HEK293T (cell line): ENCODE measurements at regions not wholly inside any gene's neighbourhood (a gene's known extent, or its start where the extent isn't known, plus 50 kb on each side); places are given as distances from the start of the nearest gene placed in this dataset.

ENCODE experiments used
- CTCF ChIA-PET: fragments of 350-600 bp; formaldehyde crosslinking; extraction: SDS; loops from one replicate; lab custom pipeline; 2021; ENCODE audit warnings: antibody characterized with exemption, inconsistent platforms; lab: Yijun Ruan, JAX
- POLR2A ChIA-PET: fragments of 350-600 bp; formaldehyde crosslinking; extraction: SDS; loops from one replicate; lab custom pipeline; 2020; ENCODE audit warnings: antibody characterized with exemption, inconsistent platforms; lab: Yijun Ruan, JAX
- DNase-seq: peaks from one replicate; pipeline ENCODE4 v3.0.0; 2012; ENCODE audit warnings: mixed read lengths; ENCODE audit errors: extremely low spot score
- ARNT ChIP-seq: fragments of 450-650 bp; IDR thresholded peaks from 2 replicates; pipeline ENCODE4 v1.6.1; 2017; ENCODE audit warnings: mild to moderate bottlenecking
- BHLHE40 ChIP-seq: fragments of 450-650 bp; IDR thresholded peaks from 2 replicates; pipeline ENCODE4 v1.6.1; 2016; ENCODE audit warnings: mild to moderate bottlenecking, moderate library complexity, borderline replicate concordance
- CTBP1 ChIP-seq: fragments of 450-650 bp; IDR thresholded peaks from 2 replicates; pipeline ENCODE4 v1.6.1; 2016; ENCODE audit warnings: borderline replicate concordance
- ELF4 ChIP-seq: fragments of 450-650 bp; IDR thresholded peaks from 2 replicates; pipeline ENCODE4 v1.6.1; 2017; ENCODE audit warnings: antibody characterized with exemption
- FOXA1 ChIP-seq: fragments of 450-650 bp; IDR thresholded peaks from 2 replicates; pipeline ENCODE4 v1.6.1; 2016; ENCODE audit warnings: mild to moderate bottlenecking
- FOXK2 ChIP-seq: fragments of 450-650 bp; IDR thresholded peaks from 2 replicates; pipeline ENCODE4 v1.6.1; 2016; ENCODE audit warnings: mild to moderate bottlenecking
- FOXM1 ChIP-seq: fragments of 450-650 bp; IDR thresholded peaks from 2 replicates; pipeline ENCODE4 v1.6.1; 2017; ENCODE audit warnings: mild to moderate bottlenecking, borderline replicate concordance
- HDGF ChIP-seq: fragments of 450-650 bp; IDR thresholded peaks from 2 replicates; pipeline ENCODE4 v1.6.1; 2017; ENCODE audit warnings: antibody characterized with exemption, borderline replicate concordance
- L3MBTL2 ChIP-seq: fragments of 450-650 bp; conservative IDR thresholded peaks from 2 replicates; pipeline ENCODE4 v1.6.1; 2016; ENCODE audit warnings: mild to moderate bottlenecking
- LEF1 ChIP-seq: fragments of 450-650 bp; IDR thresholded peaks from 2 replicates; pipeline ENCODE4 v1.6.1; 2017; ENCODE audit warnings: mild to moderate bottlenecking, borderline replicate concordance
- NFRKB ChIP-seq: fragments of 450-650 bp; IDR thresholded peaks from 2 replicates; pipeline ENCODE4 v1.6.1; 2016; ENCODE audit warnings: mild to moderate bottlenecking, moderate library complexity
- PKNOX1 ChIP-seq: fragments of 450-650 bp; IDR thresholded peaks from 2 replicates; pipeline ENCODE4 v1.6.1; 2016
- SP1 ChIP-seq: fragments of 450-650 bp; IDR thresholded peaks from 2 replicates; pipeline ENCODE4 v1.6.1; 2017
- SUZ12 ChIP-seq: fragments of 450-650 bp; IDR thresholded peaks from 2 replicates; pipeline ENCODE4 v1.6.1; 2016; ENCODE audit warnings: mild to moderate bottlenecking
- TARDBP ChIP-seq: fragments of 450-650 bp; IDR thresholded peaks from 2 replicates; pipeline ENCODE4 v1.6.1; 2016
- ZNF384 ChIP-seq: fragments of 450-650 bp; IDR thresholded peaks from 2 replicates; pipeline ENCODE4 v1.6.1; 2016

- ChIA-PET POLR2A (no interaction called here), CTCF (no interaction called here)
- no peak for DNase-seq
- TF ChIP-seq L3MBTL2: no peak
- no peak for TF ChIP-seq LEF1
- no peak for TF ChIP-seq FOXA1
- TF ChIP-seq SP1: no peak
Observed at GRCh38 chr13:106302843-106303242, 232.6 kb downstream of the EFNB2 start.

- ChIA-PET POLR2A (no interaction called here), CTCF (no interaction called here)
- no peak for DNase-seq
- TF ChIP-seq SUZ12 (no peak), TARDBP (no peak), FOXA1 (no peak), BHLHE40 (no peak), FOXK2 (no peak), FOXM1 (no peak), ARNT (no peak), L3MBTL2 (no peak)
Observed at GRCh38 chr13:106302011-106302410, 233.5 kb downstream of the EFNB2 start.

GRCh38 chr13:106299621-106300020, 235.8 kb downstream of the EFNB2 start:
- CTCF ChIA-PET: no interaction called here
- POLR2A ChIA-PET: no interaction called here
- DNase-seq: no peak
- no peak for TF ChIP-seq CTBP1
- TF ChIP-seq BHLHE40: no peak
- TF ChIP-seq SUZ12: no peak
- no peak for TF ChIP-seq ZNF384
- no peak for TF ChIP-seq TARDBP
- no peak for TF ChIP-seq ELF4
- TF ChIP-seq PKNOX1: no peak
- TF ChIP-seq L3MBTL2: no peak
- TF ChIP-seq LEF1: no peak
- no peak for TF ChIP-seq SP1
- no peak for TF ChIP-seq HDGF
- no peak for TF ChIP-seq FOXA1
- no peak for TF ChIP-seq NFRKB
- TF ChIP-seq FOXK2: no peak

- CTCF ChIA-PET: no interaction called here
- no peak for DNase-seq
- TF ChIP-seq SP1: no peak
- TF ChIP-seq CTBP1: no peak
- POLR2A ChIA-PET: no interaction called here
Observed at GRCh38 chr13:106297283-106297682, 238.2 kb downstream of the EFNB2 start.

GRCh38 chr13:106296723-106297122, 238.7 kb downstream of the EFNB2 start:
- TF ChIP-seq CTBP1: no peak
- no peak for TF ChIP-seq ZNF384
- TF ChIP-seq FOXA1: no peak
- TF ChIP-seq BHLHE40: no peak
- no peak for TF ChIP-seq FOXK2
- no peak for TF ChIP-seq NFRKB
- TF ChIP-seq PKNOX1: no peak
- TF ChIP-seq SP1: no peak
- no peak for TF ChIP-seq TARDBP
- no peak for TF ChIP-seq HDGF
- TF ChIP-seq L3MBTL2: no peak
- no peak for TF ChIP-seq FOXM1
- TF ChIP-seq SUZ12: no peak
- TF ChIP-seq ARNT: no peak

GRCh38 chr13:106295971-106296370, 239.5 kb downstream of the EFNB2 start:
- POLR2A ChIA-PET: no interaction called here
- TF ChIP-seq FOXK2 (no peak), L3MBTL2 (no peak), BHLHE40 (no peak), ELF4 (no peak), CTBP1 (no peak), FOXM1 (no peak), ARNT (no peak), ZNF384 (no peak), LEF1 (no peak), PKNOX1 (no peak), FOXA1 (no peak), TARDBP (no peak), NFRKB (no peak), SUZ12 (no peak), SP1 (no peak)
- DNase-seq: no peak
- CTCF ChIA-PET: no interaction called here

More at GRCh38 chr13:106296723-106297122, 238.7 kb downstream of the EFNB2 start:
- CTCF ChIA-PET: no interaction called here
- no peak for DNase-seq
- POLR2A ChIA-PET: no interaction called here

GRCh38 chr13:106291006-106291405, 244.5 kb downstream of the EFNB2 start:
- DNase-seq: no peak
- POLR2A ChIA-PET: no interaction called here
- CTCF ChIA-PET: no interaction called here
- TF ChIP-seq ELF4 (no peak), NFRKB (no peak), HDGF (no peak), FOXK2 (no peak), ZNF384 (no peak), PKNOX1 (no peak), L3MBTL2 (no peak), CTBP1 (no peak), LEF1 (no peak), FOXM1 (no peak), ARNT (no peak), SP1 (no peak), TARDBP (no peak), FOXA1 (no peak), SUZ12 (no peak), BHLHE40 (no peak)
